CD4-positive, alpha-beta memory T cell (primary cell): ENCODE measurements at regions not wholly inside any gene's neighbourhood (a gene's known extent, or its start where the extent isn't known, plus 50 kb on each side); places are given as distances from the start of the nearest gene placed in this dataset.

ENCODE experiments used
- CTCF ChIA-PET: fragments of 350-600 bp; sonication (Branson Sonifier 250); formaldehyde crosslinking; loops from one replicate; lab custom pipeline; 2021; ENCODE audit warnings: inconsistent platforms; ENCODE audit not compliant: partially characterized antibody; lab: Charles Lee
- POLR2A ChIA-PET: fragments of 350-600 bp; sonication (Branson Sonifier 250); formaldehyde crosslinking; loops from one replicate; lab custom pipeline; 2021; ENCODE audit not compliant: partially characterized antibody; lab: Charles Lee
- DNase-seq, 5 donors: peaks; one replicate each; pipeline versions ENCODE4 v3.0.0 to v3.0.0-alpha.2; 2020 to 2022; ENCODE audit warnings: mixed read lengths in 1 of 5
- H3K27ac ChIP-seq: one replicate; pipeline ENCODE4 v1.7.0; 2013; ENCODE audit warnings: low read depth, low read length
- H3K27me3 ChIP-seq: 2 replicates; pipeline ENCODE4 v1.7.0; 2013; ENCODE audit warnings: mild to moderate bottlenecking, low read length, moderate library complexity; ENCODE audit not compliant: insufficient read depth
- H3K36me3 ChIP-seq: 2 replicates; pipeline ENCODE4 v1.7.0; 2013; ENCODE audit warnings: mild to moderate bottlenecking, low read length, moderate library complexity; ENCODE audit not compliant: insufficient read depth
- H3K4me1 ChIP-seq: 2 replicates; pipeline ENCODE4 v1.7.0; 2013; ENCODE audit warnings: mild to moderate bottlenecking, low read length, moderate library complexity; ENCODE audit not compliant: insufficient read depth
- H3K4me3 ChIP-seq, 2 donors: one replicate each; pipeline ENCODE4 v1.7.0; 2013; ENCODE audit warnings: low read length in 2 of 2, mild to moderate bottlenecking in 1 of 2
- H3K9me3 ChIP-seq, 2 donors: one replicate each; pipeline ENCODE4 v1.7.0; 2013; ENCODE audit warnings: low read length in 2 of 2, control low read depth in 1 of 2; ENCODE audit not compliant: control insufficient read depth in 1 of 2
- H3K27ac Mint-ChIP-seq, 7 donors: one replicate each; pipeline ENCODE4 v1.8.0; 2020 to 2021; ENCODE audit warnings: mixed read lengths in 7 of 7, mild to moderate bottlenecking in 6 of 7, inconsistent platforms in 3 of 7, moderate library complexity in 3 of 7
- H3K27me3 Mint-ChIP-seq, 2 donors: one replicate each; pipeline ENCODE4 v1.8.0; 2020 to 2021; ENCODE audit warnings: mixed read lengths in 2 of 2
- H3K36me3 Mint-ChIP-seq, 2 donors: one replicate each; pipeline ENCODE4 v1.8.0; 2020 to 2021; ENCODE audit warnings: mixed read lengths in 2 of 2, inconsistent platforms in 1 of 2, mild to moderate bottlenecking in 1 of 2
- H3K4me1 Mint-ChIP-seq, 4 donors: one replicate each; pipeline ENCODE4 v1.8.0; 2020 to 2021; ENCODE audit warnings: mixed read lengths in 4 of 4, mild to moderate bottlenecking in 1 of 4
- H3K4me3 Mint-ChIP-seq, 8 donors: one replicate each; pipeline ENCODE4 v1.8.0; 2020 to 2021; ENCODE audit warnings: mixed read lengths in 8 of 8, mild to moderate bottlenecking in 7 of 8, moderate library complexity in 6 of 8, inconsistent platforms in 3 of 8
- H3K9me3 Mint-ChIP-seq, 8 donors: one replicate each; pipeline ENCODE4 v1.8.0; 2020 to 2021; ENCODE audit warnings: mixed read lengths in 8 of 8, mild to moderate bottlenecking in 5 of 8, inconsistent platforms in 3 of 8, moderate library complexity in 1 of 8
- intact Hi-C: fragments of 100-400 bp; cut with micrococcal nuclease; formaldehyde crosslinking; loops from one replicate; pipeline ENCODE4 v1.15.1; 2023

- Histone ChIP-seq H3K36me3 (no peaks in the 10 kb centered on the region), H3K4me1 (no peaks in the 10 kb centered on the region), H3K27me3 (no peaks in the 10 kb centered on the region), H3K27ac (no peak overlapping the region), H3K4me3 (no peak overlapping the region), H3K9me3 (no peaks in the 10 kb centered on the region)
- no peak overlapping the region for H3K27ac Mint-ChIP-seq
- ChIA-PET POLR2A (no interaction called here), CTCF (interaction anchor here (1.2 kb wide), 1 partner anchor 11 kb away, joined by 4 read pairs; no protein-coding TSS in a partner anchor)
- no peaks in the 10 kb centered on the region for H3K36me3 Mint-ChIP-seq
- intact Hi-C loops: no loop called here
- peaks cover 0 to 3% (median 0%) of the 10 kb centered on the region in 8 donors for H3K9me3 Mint-ChIP-seq
- no peaks in the 10 kb centered on the region for H3K27me3 Mint-ChIP-seq
- H3K4me1 Mint-ChIP-seq: no peaks in the 10 kb centered on the region
- no peak for DNase-seq
- H3K4me3 Mint-ChIP-seq: no peak overlapping the region
Measured at GRCh38 chr16:77076839-77077238, 114.2 kb upstream of the MON1B start.

- Mint-ChIP-seq H3K4me3 (no peak overlapping the region), H3K9me3 (peaks cover 0 to 2% (median 0%) of the 10 kb centered on the region in 8 donors), H3K36me3 (no peaks in the 10 kb centered on the region), H3K27ac (no peak overlapping the region), H3K4me1 (no peaks in the 10 kb centered on the region), H3K27me3 (no peaks in the 10 kb centered on the region)
- no peak overlapping the region for H3K4me3 ChIP-seq
- H3K27ac ChIP-seq: no peak overlapping the region
- DNase-seq: no peak
- ChIA-PET CTCF (no interaction called here), POLR2A (no interaction called here)
- H3K9me3 ChIP-seq: no peaks in the 10 kb centered on the region
- H3K36me3 ChIP-seq: no peaks in the 10 kb centered on the region
- intact Hi-C loops: no loop called here
- H3K4me1 ChIP-seq: no peaks in the 10 kb centered on the region
- no peaks in the 10 kb centered on the region for H3K27me3 ChIP-seq
Measured at GRCh38 chr16:77077256-77077922, 113.6 kb upstream of the MON1B start.

DNA sequence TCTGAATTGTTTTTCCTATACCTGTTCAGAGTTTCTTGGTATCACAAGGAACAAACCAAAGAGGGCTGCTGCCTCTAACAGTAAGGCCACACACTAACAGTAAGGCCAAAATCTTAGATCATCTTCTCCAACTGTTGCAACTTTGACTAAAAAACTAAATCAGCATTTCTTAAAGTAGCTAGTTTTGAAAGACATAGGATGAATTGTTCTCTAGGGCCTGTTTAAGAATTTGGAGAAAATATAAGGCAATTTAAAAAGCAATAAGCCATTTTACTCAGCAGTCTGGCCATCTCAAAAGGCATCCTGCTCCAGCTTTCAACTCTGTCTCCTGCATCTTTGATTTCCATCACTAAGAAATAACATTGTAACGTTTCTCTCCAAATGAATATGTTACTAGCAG lies 105.0 kb upstream of the MON1B start:
- intact Hi-C loops: no loop called here
- no peaks in the 10 kb centered on the region for H3K36me3 Mint-ChIP-seq

DNA sequence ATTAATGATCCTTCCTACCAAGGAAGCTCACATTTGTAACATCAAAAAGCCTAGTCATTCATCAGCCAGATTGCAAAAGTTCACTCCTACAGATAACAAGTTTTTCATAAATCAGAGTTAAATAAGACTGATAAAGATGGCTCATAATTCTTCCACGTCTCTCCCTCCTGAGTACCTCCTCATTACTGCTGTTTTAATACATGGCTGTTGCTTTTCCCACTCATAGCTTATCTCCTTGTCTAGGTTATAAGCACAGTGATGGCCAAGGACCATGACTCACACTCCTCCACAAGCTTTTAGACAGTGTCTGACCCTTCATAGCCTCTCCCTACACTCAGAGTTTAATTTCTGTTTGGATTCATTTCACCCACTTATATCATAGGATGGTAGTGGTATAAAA lies 100.9 kb upstream of the MON1B start:
- Mint-ChIP-seq H3K4me1 (no peaks in the 10 kb centered on the region), H3K4me3 (no peak overlapping the region), H3K9me3 (peaks cover 0 to 2% (median 0%) of the 10 kb centered on the region in 8 donors), H3K36me3 (no peaks in the 10 kb centered on the region), H3K27ac (no peak overlapping the region), H3K27me3 (no peaks in the 10 kb centered on the region)
- H3K9me3 ChIP-seq: no peaks in the 10 kb centered on the region
- no peaks in the 10 kb centered on the region for H3K4me1 ChIP-seq
- H3K4me3 ChIP-seq: no peak overlapping the region
- ChIA-PET POLR2A (no interaction called here), CTCF (no interaction called here)
- H3K36me3 ChIP-seq: no peaks in the 10 kb centered on the region
- intact Hi-C loops: no loop called here
- no peak for DNase-seq
- H3K27me3 ChIP-seq: no peaks in the 10 kb centered on the region
- H3K27ac ChIP-seq: no peak overlapping the region

More for the DNA sequence above, 105.0 kb upstream of the MON1B start:
- Histone ChIP-seq H3K36me3 (no peaks in the 10 kb centered on the region), H3K9me3 (no peaks in the 10 kb centered on the region), H3K27me3 (no peaks in the 10 kb centered on the region), H3K4me3 (no peak overlapping the region), H3K4me1 (no peaks in the 10 kb centered on the region), H3K27ac (no peak overlapping the region)
- ChIA-PET POLR2A (no interaction called here), CTCF (no interaction called here)
- Mint-ChIP-seq H3K27me3 (peaks cover 0 to 2% of the 10 kb centered on the region in 2 donors), H3K9me3 (peaks cover 0 to 4% (median 0%) of the 10 kb centered on the region in 8 donors), H3K4me3 (no peak overlapping the region), H3K4me1 (no peaks in the 10 kb centered on the region), H3K27ac (no peak overlapping the region)
- no peak for DNase-seq

DNA sequence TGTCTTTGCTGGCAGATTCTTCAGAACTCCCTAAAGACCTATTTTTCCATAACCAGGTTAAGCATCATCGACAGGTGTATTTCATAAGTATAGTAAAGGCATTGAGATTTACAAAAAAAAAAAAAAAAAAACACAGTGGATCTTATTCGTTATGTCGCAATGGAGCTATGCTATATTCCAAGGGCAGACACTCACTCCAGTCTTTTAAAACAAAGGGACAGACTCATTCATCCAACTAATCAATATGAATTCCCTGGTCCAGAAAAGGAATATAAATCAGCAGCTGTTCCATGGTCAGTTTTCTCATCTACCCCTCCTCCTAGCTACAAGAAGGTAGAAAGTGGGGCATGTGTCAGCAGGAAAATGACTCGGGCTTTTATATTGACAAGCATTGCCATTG lies 97.7 kb upstream of the MON1B start:
- ChIA-PET POLR2A (no interaction called here), CTCF (no interaction called here)
- no peak overlapping the region for H3K4me3 Mint-ChIP-seq

DNA sequence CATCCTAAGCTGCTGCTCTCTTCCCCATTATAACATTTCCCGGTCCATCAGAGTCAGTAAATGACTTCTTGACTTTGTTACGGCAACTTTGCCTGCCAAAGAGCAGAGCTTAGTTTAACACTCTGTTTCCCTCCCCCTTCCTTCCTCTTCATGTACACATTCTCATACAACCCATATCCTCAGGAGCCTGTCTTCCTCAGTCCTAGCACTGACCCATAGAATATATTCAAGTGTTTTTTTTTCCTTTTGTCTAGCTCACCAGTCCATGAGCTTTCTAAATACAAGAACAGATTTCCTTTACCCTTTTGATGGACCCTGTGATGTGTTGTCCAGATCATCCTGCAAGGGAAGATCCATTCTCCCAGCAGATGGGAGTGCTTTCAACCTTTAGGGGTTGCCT lies 97.0 kb upstream of the MON1B start:
- Histone ChIP-seq H3K9me3 (no peaks in the 10 kb centered on the region), H3K27me3 (no peaks in the 10 kb centered on the region), H3K36me3 (no peaks in the 10 kb centered on the region), H3K4me1 (no peaks in the 10 kb centered on the region), H3K4me3 (no peak overlapping the region), H3K27ac (no peak overlapping the region)
- ChIA-PET CTCF (no interaction called here), POLR2A (no interaction called here)
- intact Hi-C loops: no loop called here
- Mint-ChIP-seq H3K9me3 (peaks cover 0 to 2% (median 0%) of the 10 kb centered on the region in 8 donors), H3K27ac (no peak overlapping the region), H3K36me3 (no peaks in the 10 kb centered on the region), H3K4me3 (no peak overlapping the region), H3K27me3 (no peaks in the 10 kb centered on the region), H3K4me1 (no peaks in the 10 kb centered on the region)
- DNase-seq: no peak

More for the DNA sequence above, 97.7 kb upstream of the MON1B start:
- H3K9me3 Mint-ChIP-seq: peaks cover 0 to 2% (median 0%) of the 10 kb centered on the region in 8 donors
- Histone ChIP-seq H3K36me3 (no peaks in the 10 kb centered on the region), H3K9me3 (no peaks in the 10 kb centered on the region), H3K4me3 (no peak overlapping the region), H3K4me1 (no peaks in the 10 kb centered on the region), H3K27me3 (no peaks in the 10 kb centered on the region), H3K27ac (no peak overlapping the region)
- no peaks in the 10 kb centered on the region for H3K27me3 Mint-ChIP-seq
- intact Hi-C loops: no loop called here
- H3K4me1 Mint-ChIP-seq: no peaks in the 10 kb centered on the region
- no peak for DNase-seq
- H3K27ac Mint-ChIP-seq: no peak overlapping the region
- H3K36me3 Mint-ChIP-seq: no peaks in the 10 kb centered on the region

DNA sequence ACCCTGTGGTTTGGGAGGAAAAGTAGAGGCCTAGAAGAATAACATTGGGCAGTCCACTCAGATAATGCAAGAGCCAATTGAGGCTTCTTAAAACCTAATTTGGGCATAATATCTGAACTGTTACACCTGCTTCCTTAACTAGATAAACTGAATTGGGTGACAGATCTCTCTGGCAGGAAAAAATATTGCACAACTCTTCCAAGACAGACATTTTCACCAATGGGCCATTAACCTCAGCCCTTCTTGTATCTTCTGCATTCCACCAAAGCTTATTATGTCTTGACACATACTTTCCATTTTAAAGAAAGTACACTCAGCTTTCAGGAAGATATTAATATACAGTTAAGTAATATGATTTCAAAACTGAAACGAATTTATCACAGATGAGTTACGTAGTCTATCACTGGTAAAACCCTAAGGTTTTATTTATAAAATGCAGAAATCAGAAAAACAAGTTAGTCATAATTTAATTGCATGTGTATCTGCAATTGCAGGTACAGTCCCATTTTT lies 79.9 kb upstream of the MON1B start:
- DNase-seq: no peak
- ChIA-PET POLR2A (no interaction called here), CTCF (no interaction called here)
- Mint-ChIP-seq H3K36me3 (no peaks in the 10 kb centered on the region), H3K4me1 (peaks cover 0 to 4% (median 2%) of the 10 kb centered on the region in 4 donors), H3K9me3 (peaks cover 0 to 3% (median 0%) of the 10 kb centered on the region in 8 donors), H3K4me3 (no peak overlapping the region), H3K27me3 (peaks cover 0 to 1% of the 10 kb centered on the region in 2 donors), H3K27ac (no peak overlapping the region)
- Histone ChIP-seq H3K27ac (no peak overlapping the region), H3K4me3 (no peak overlapping the region), H3K9me3 (no peaks in the 10 kb centered on the region), H3K27me3 (no peaks in the 10 kb centered on the region), H3K36me3 (no peaks in the 10 kb centered on the region), H3K4me1 (no peaks in the 10 kb centered on the region)
- intact Hi-C loops: no loop called here
